ENCODE measurements at regions not wholly inside any gene's neighbourhood (a gene's known extent, or its start where the extent isn't known, plus 50 kb on each side); places are given as distances from the start of the nearest gene placed in this dataset.
"Not testable (repeated sequence)": the region's sequence is repeated elsewhere in the genome, so short reads cannot be mapped to it uniquely, and the experiment has no call there.

GRCh38 chr17:33862772-33863602, 392.1 kb upstream of the CCL2 start:
- DNase-seq = no peak

GRCh38 chr17:33864758-33865229, 390.3 kb upstream of the CCL2 start:
- DNase-seq = no peak

GRCh38 chr17:33868899-33869298, 386.2 kb upstream of the CCL2 start:
- DNase-seq = no peak

- DNase-seq = no peak
Measured at GRCh38 chr17:33870936-33871335, 384.1 kb upstream of the CCL2 start.

GRCh38 chr17:33871720-33872540, 383.2 kb upstream of the CCL2 start:
- no peak for DNase-seq

GRCh38 chr17:33873201-33873617, 381.9 kb upstream of the CCL2 start:
- no peak for DNase-seq

- no peak for DNase-seq
Measured at GRCh38 chr17:33874617-33875060, 380.4 kb upstream of the CCL2 start.

GRCh38 chr17:33875973-33876372, 379.1 kb upstream of the CCL2 start:
- no peak for DNase-seq

- not testable (repeated sequence) for DNase-seq
Measured at GRCh38 chr17:33882273-33882672, 372.8 kb upstream of the CCL2 start.

GRCh38 chr17:33882677-33883076, 372.4 kb upstream of the CCL2 start:
- not testable (repeated sequence) for DNase-seq

- DNase-seq = no peak
Measured at GRCh38 chr17:33888455-33888854, 366.6 kb upstream of the CCL2 start.

- no peak for DNase-seq
Measured at GRCh38 chr17:33889040-33889439, 366.0 kb upstream of the CCL2 start.

- no peak for DNase-seq
Measured at GRCh38 chr17:33889766-33890165, 365.3 kb upstream of the CCL2 start.

- no peak for DNase-seq
Measured at GRCh38 chr17:33892717-33893591, 362.1 kb upstream of the CCL2 start.

GRCh38 chr17:33895491-33895890, 359.6 kb upstream of the CCL2 start:
- DNase-seq = no peak

- DNase-seq = no peak
Measured at GRCh38 chr17:33896263-33896662, 358.8 kb upstream of the CCL2 start.

GRCh38 chr17:33901085-33901484, 354.0 kb upstream of the CCL2 start:
- no peak for DNase-seq

GRCh38 chr17:33902901-33903449, 352.1 kb upstream of the CCL2 start:
- DNase-seq = no peak

- no peak for DNase-seq
Measured at GRCh38 chr17:33904476-33904875, 350.6 kb upstream of the CCL2 start.

GRCh38 chr17:33905338-33905800, 349.7 kb upstream of the CCL2 start:
- no peak for DNase-seq

GRCh38 chr17:33908363-33909064, 346.6 kb upstream of the CCL2 start:
- DNase-seq = no peak

Data from Kasumi-1 (cell line).